Activated CD8-positive, alpha-beta memory T cell treated with anti-CD3 and anti-CD28 coated beads, Interleukin-2, amount 50 U/mL, for 24 hours (primary cell): ENCODE measurements at regions not wholly inside any gene's neighbourhood (a gene's known extent, or its start where the extent isn't known, plus 50 kb on each side); places are given as distances from the start of the nearest gene placed in this dataset.
"Not testable (repeated sequence)": the region's sequence is repeated elsewhere in the genome, so short reads cannot be mapped to it uniquely, and the experiment has no call there.

ENCODE experiments used
- DNase-seq: peaks from one replicate; pipeline ENCODE4 v3.0.0-alpha.2; 2020; ENCODE audit errors: extremely low read depth

GRCh38 chr2:145753966-145754365 is 1234.0 kb upstream of the ZEB2 start:
- no peak for DNase-seq

- no peak for DNase-seq
Observed at GRCh38 chr2:145753041-145753608, 1233.2 kb upstream of the ZEB2 start.

- no peak for DNase-seq
Observed at GRCh38 chr2:145752091-145752806, 1232.3 kb upstream of the ZEB2 start.

DNA sequence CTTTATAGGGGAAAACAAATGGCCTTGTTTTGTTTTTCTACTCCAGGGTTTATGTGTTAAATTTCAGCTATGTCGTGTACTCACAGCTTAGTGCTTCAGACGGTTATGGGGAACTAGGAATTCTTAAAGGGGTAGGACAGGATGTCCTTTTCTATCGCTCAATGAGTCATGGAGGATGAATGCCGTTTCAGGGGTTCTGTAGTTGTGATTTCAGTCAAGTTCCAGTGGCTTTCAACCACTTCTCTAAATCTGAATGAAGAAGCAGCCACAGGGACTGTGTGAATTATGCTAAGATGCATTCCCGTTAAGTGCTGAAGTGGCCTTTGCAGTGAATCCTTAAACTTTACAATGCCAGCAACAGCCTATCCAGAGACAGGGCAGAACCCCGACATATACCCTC is 1231.7 kb upstream of the ZEB2 start:
- DNase-seq: no peak

DNA sequence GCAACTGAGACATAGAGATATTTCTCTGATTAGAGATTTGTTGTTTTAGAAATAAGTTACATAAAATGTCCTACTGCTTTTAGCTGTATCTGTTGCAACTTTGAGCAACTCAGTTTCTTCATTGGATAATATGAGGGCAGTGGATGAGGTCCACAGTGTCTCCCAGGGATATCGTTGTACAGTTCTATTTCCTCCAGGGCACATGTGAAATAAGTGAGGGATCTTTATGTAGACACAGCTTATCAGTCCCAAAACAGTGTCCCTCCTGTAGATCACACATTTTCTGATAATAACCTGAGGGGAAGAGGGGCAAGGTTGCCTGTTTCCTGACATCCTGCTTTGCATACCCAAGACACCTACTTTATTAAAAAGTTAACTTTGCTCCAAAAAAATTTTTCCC is 1231.2 kb upstream of the ZEB2 start:
- DNase-seq: no peak

DNA sequence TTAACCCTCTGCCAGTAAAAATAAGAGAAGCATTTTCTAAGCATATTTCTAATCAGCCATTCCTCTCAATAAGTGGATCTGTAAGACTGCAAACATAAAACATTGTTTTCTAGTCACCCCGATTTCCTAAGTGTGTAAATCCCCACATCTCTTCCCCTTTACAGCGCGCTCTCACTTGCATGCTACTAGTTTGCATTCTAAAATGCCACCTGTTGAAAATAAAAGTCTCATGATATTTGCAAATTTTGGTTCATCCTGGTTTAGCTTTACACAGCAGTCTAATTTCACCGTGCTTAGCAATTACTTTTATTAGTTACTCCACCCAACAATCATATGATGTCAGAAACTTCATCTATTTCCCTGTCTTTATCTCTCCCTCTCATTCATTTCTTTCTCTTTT is 1230.7 kb upstream of the ZEB2 start:
- DNase-seq: no peak

DNA sequence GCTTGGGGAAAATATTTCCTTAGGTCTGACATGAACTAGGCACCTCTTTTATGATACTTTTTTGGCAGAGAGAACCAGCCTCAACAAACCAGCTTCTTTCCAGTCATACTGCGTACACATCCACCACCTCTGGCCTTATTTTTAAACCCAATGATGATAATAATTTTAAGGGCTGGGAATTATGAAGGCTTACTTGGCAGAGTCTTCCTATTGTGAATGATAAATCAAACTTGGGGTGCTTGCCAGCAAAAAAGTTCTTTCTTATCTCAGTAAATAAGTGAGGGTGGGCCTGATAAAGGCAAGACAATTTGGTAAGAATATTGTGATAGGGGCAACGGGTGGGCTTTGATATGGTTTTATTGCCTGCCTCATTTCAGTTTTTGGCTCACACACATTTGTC is 1230.2 kb upstream of the ZEB2 start:
- no peak for DNase-seq

DNA sequence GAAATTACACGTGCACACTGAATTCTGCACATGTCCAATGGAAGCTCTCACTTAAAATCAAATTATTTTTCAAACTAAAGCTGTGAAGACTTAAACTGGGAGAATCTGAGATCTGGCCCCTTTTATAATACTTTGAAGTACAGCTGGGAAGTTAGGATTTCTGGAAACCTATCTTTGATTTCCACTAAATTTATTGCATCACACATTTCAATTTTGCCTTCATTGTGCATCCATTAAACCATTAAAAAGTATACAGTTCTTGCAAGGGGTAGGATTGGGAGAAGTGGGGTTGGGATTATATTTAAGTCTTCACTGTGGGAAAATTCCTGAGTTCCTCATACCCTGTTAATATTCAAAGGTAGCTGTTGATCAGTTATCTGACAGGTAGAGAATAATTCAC is 1229.6 kb upstream of the ZEB2 start:
- DNase-seq: no peak

DNA sequence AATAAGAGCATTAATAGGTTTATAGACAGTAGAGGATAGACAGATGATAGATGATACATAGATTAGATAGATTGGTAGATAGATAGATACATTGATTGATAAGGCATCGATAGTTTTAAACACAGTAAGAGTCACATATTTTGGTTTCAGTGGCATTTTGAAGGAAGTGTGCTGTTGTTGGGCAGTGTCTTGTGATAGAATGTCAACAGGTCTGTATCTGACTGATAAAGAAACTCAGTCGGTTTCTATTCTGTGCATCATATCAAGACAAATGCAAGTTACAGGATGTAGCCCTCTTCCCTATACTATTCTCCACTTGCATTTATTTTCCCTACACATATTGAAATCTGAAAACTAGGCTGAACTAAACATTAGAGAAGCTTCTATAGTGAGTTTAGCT is 1229.0 kb upstream of the ZEB2 start:
- DNase-seq: no peak

GRCh38 chr2:145747715-145748114 is 1227.8 kb upstream of the ZEB2 start:
- DNase-seq: no peak

DNA sequence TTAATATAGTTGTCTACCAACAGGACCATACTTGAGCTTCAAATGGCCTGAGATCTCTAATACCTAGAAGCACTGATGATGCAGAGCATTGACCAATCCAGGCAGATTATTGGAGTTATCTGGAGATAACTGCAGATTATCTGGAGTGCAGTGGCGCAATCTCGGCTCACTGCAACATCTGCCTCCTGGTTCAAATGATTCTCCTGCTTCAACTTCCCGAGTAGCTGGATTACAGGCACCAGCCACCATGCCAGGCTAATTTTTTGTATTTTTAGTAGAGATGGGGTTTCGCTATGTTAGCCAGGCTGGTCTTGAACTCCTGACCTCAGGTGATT is 1225.4 kb upstream of the ZEB2 start:
- DNase-seq: not testable (repeated sequence)

GRCh38 chr2:145744541-145745386 is 1224.8 kb upstream of the ZEB2 start:
- no peak for DNase-seq

GRCh38 chr2:145743011-145743410 is 1223.1 kb upstream of the ZEB2 start:
- DNase-seq: no peak

DNA sequence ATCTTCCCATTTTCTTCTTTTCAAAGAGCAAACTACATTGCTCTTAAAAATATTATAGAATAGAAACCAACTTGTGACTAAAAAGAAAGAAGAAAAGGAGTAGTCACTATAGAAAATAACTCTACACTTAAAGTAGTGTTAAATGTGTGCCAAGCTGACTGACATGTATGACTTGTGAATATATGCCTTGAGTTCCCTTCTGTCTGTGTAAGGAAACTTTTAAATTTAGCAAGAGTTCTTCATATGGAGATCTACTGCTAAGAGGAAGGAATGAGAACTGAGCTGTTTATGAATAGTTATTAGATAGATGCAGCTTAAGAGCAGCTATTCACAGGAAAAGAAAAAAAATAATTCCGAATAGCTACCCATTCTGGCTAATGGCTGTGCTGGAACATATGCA is 1221.7 kb upstream of the ZEB2 start:
- DNase-seq: no peak

DNA sequence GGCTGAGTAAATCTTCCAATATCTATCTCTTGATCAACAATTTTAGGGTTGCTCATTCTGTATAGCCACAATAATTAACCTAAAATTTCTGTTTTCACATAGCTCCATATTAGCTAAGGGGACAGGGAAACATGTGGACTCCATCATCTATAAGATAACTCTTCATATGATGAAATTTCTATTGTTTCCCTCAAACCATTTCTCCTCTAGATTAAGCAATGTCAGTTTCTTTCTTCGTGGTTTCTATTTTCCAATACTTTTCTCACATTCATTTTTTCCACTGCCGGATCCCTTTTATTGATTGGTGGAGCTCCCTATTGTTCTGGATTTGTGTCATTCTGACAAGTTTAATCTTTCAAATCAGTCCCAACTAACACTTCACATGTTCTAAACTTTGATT is 1221.3 kb upstream of the ZEB2 start:
- no peak for DNase-seq

- DNase-seq: no peak
Observed at GRCh38 chr2:145740302-145740701, 1220.4 kb upstream of the ZEB2 start.

DNA sequence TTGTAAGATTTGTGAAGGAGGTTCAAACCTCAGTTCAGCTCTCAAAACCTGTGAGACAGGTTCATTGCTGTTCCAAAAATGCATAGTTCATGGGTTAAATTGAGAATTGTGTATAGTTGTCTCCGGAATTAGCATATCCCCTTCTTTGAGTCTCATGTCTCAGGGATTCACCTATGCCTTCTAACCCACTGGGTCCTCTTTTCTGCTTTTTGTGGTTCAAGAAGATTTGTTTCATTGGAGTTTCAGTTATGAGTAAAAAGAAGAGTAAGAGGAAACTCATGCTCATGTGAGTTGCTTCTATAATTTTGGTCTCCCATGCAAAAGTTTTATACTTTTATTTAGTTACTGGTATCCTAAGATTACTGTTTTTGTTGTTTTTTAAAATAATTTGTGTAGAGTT is 1219.8 kb upstream of the ZEB2 start:
- DNase-seq: no peak

GRCh38 chr2:145736871-145737270 is 1217.0 kb upstream of the ZEB2 start:
- DNase-seq: no peak

- DNase-seq: no peak
Observed at GRCh38 chr2:145731467-145731866, 1211.5 kb upstream of the ZEB2 start.

DNA sequence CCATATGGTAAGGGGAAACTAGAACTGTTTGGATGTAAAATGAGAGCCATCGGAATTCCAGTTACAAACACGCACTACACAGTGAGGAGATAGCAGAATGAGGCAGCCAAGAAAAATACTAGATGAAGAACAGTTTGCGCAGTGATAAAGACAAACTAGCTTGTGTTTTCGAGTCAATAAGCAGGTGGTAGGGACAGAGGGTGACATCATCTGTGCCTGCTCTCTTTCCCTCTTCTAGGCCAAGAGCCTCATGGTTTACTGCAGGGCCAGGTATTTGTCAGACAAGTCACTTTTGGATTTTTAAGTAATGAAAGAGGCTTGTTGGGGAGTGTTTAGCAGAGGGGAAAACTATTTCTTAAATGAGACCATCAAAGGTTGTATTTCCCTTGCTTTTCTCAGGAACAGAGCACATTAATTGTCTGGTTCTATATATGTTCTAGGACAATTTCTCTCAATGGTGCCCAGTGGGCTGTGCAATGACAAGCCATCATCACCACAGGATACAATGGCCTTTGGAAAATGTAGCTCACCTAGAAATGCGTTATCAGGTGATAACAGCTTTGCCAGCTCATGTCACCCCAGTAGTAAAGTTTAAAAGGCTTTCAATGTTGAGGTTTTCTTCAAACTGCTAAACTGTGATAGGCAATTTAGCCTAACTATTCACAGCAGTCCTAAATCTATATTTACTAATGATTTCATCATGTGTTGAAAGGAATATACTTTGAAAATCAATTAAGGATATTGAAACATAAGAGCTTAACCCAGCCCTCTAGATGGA is 1210.3 kb upstream of the ZEB2 start:
- DNase-seq: no peak

GRCh38 chr2:145729481-145729880 is 1209.6 kb upstream of the ZEB2 start:
- DNase-seq: no peak

DNA sequence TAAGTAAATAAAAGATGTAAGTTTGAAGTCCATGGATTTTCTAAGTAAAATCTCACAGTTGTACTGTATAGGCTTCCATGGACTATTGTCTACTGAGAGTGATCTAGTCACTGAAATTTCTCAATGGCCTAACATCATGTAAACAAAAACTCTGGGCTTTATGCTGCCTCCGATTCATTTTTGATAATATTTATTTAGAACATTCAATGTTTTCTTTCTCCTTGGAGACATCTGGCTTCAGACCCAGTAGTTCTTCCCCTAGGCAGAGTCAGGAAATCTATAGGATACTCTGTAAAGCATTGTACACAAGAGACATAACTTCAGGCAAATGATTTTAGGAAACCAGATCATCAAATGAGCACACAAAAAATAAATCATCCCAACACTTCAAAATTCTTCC is 1208.6 kb upstream of the ZEB2 start:
- DNase-seq: no peak
